GM19372 (cell line): ENCODE measurements at regions not wholly inside any gene's neighbourhood (a gene's known extent, or its start where the extent isn't known, plus 50 kb on each side); places are given as distances from the start of the nearest gene placed in this dataset.
"Not testable (repeated sequence)": the region's sequence is repeated elsewhere in the genome, so short reads cannot be mapped to it uniquely, and the experiment has no call there.

ENCODE experiments used
- ATAC-seq: cut with Tn5 transposase; IDR thresholded peaks from one replicate; pipeline ENCODE4 v1.9.1; 2021; ENCODE audit warnings: mild to moderate bottlenecking, low read depth, moderate library complexity; ENCODE audit not compliant: unreplicated experiment

GRCh38 chr12:125346362-125346761, 281.1 kb downstream of the AACS start:
- ATAC-seq, result no peak

- no peak for ATAC-seq
Observed at GRCh38 chr12:125351788-125352187, 286.6 kb downstream of the AACS start.

- ATAC-seq, result not testable (repeated sequence)
Observed at GRCh38 chr12:125353002-125353401, 287.8 kb downstream of the AACS start.

- no peak for ATAC-seq
Observed at GRCh38 chr12:125353871-125354270, 288.6 kb downstream of the AACS start.

- no peak for ATAC-seq
Observed at GRCh38 chr12:125355614-125356013, 290.4 kb downstream of the AACS start.

GRCh38 chr12:125356111-125356510, 290.9 kb downstream of the AACS start:
- ATAC-seq, result no peak

- ATAC-seq, result no peak
Observed at GRCh38 chr12:125357561-125357960, 292.3 kb downstream of the AACS start.

- no peak for ATAC-seq
Observed at GRCh38 chr12:125360540-125360939, 295.3 kb downstream of the AACS start.

- ATAC-seq, result no peak
Observed at GRCh38 chr12:125371033-125371432, 305.8 kb downstream of the AACS start.

GRCh38 chr12:125372085-125372484, 306.9 kb downstream of the AACS start:
- ATAC-seq, result no peak

GRCh38 chr12:125373375-125373774, 308.1 kb downstream of the AACS start:
- ATAC-seq, result no peak

- ATAC-seq, result no peak
Observed at GRCh38 chr12:125376422-125376821, 311.2 kb downstream of the AACS start.

GRCh38 chr12:125377093-125377492, 311.9 kb downstream of the AACS start:
- ATAC-seq, result no peak

- no peak for ATAC-seq
Observed at GRCh38 chr12:125381373-125381772, 316.1 kb downstream of the AACS start.

GRCh38 chr12:125382926-125383325, 317.7 kb downstream of the AACS start:
- ATAC-seq, result no peak

GRCh38 chr12:125386652-125387051, 321.4 kb downstream of the AACS start:
- no peak for ATAC-seq

- no peak for ATAC-seq
Observed at GRCh38 chr12:125387206-125387605, 322.0 kb downstream of the AACS start.

GRCh38 chr12:125389061-125389697, 323.9 kb downstream of the AACS start:
- ATAC-seq, result no peak

GRCh38 chr12:125393569-125393968, 328.3 kb downstream of the AACS start:
- no peak for ATAC-seq

GRCh38 chr12:125395583-125396215, 330.5 kb downstream of the AACS start:
- ATAC-seq, result no peak

- ATAC-seq, result no peak
Observed at GRCh38 chr12:125399489-125399888, 334.3 kb downstream of the AACS start.
